Right lobe of liver (tissue), 6 donors: ENCODE measurements at regions not wholly inside any gene's neighbourhood (a gene's known extent, or its start where the extent isn't known, plus 50 kb on each side); places are given as distances from the start of the nearest gene placed in this dataset.

ENCODE experiments used
- ATAC-seq, 4 donors: fragments of 200-7000 bp; cut with Tn5 transposase; one replicate each; pipeline ENCODE4 v1.9.1; 2020; ENCODE audit warnings: mild to moderate bottlenecking in 4 of 4, moderate library complexity in 4 of 4
- DNase-seq, 3 donors: peaks; one replicate each; pipeline ENCODE4 v3.0.0-alpha.2; 2020
- H3K27ac ChIP-seq, 3 donors: fragments of 200-600 bp; one replicate each; pipeline ENCODE4 v1.8.0; 2022
- H3K27me3 ChIP-seq, 2 donors: fragments of 200-600 bp; one replicate each; pipeline ENCODE4 v1.8.0; 2022
- H3K36me3 ChIP-seq, 4 donors: fragments of 200-600 bp; sonication (generic) in 1 of 4; one replicate each; pipeline versions ENCODE4 v1.5.1 to v1.8.0; 2017 to 2022; ENCODE audit warnings: control low read depth in 1 of 4
- H3K4me1 ChIP-seq, 4 donors: fragments of 200-600 bp; sonication (generic) in 1 of 4; one replicate each; pipeline versions ENCODE4 v1.5.1 to v1.8.0; 2017 to 2022; ENCODE audit warnings: control low read depth in 1 of 4
- H3K4me3 ChIP-seq, 3 donors: fragments of 200-600 bp; one replicate each; pipeline ENCODE4 v1.8.0; 2022
- H3K9me3 ChIP-seq, 4 donors: fragments of 200-600 bp; sonication (generic) in 1 of 4; one replicate each; pipeline versions ENCODE4 v1.5.1 to v1.8.0; 2017 to 2022; ENCODE audit warnings: control low read depth in 1 of 4
- CTCF ChIP-seq, 4 donors: fragments of 200-600 bp in 3 of 4; fragments of 450-650 bp in 1 of 4; IDR thresholded peaks; one replicate each; pipeline versions ENCODE4 v1.5.1 to v1.8.0; 2016 to 2022; ENCODE audit warnings: antibody characterized with exemption in 4 of 4, mild to moderate bottlenecking in 2 of 4
- POLR2A ChIP-seq: fragments of 450-650 bp; IDR thresholded peaks from one replicate; pipeline ENCODE4 v1.6.1; 2017; ENCODE audit warnings: antibody characterized with exemption, mild to moderate bottlenecking
- WGBS: methylation state at CpG from one replicate; pipeline ENCODE4 v1.1.6; 2018; ENCODE audit warnings: low coverage, low lambda C conversion rate; ENCODE audit not compliant: insufficient coverage; ENCODE audit errors: missing lambda C conversion rate; 5-methylcytosine and 5-hydroxymethylcytosine counted together
- intact Hi-C, 2 donors: fragments of 100-400 bp; cut with DNase I; formaldehyde crosslinking; loops; one replicate each; pipeline versions ENCODE4 v1.11.2 to v1.14.1; 2022
- donor health status: DM: no; HTN: yes; CAD: no.
- donor health status: DM: no; HTN: no; CAD: no.
- donor health status: DM: no; HTN: no; CAD: no.
- donor health status: DM: no; HTN: yes; CAD: no.
- donor health status: DM: no; HTN: yes; CAD: no.

- TF ChIP-seq POLR2A (no peak), CTCF (IDR thresholded peaks at IDR 0.05) (no peak)
- 38% methylated on average over 1 of the region's 1 CpG for WGBS
- Histone ChIP-seq H3K4me3 (no peak overlapping the region), H3K9me3 (no peaks in the 10 kb centered on the region), H3K27me3 (no peaks in the 10 kb centered on the region), H3K36me3 (no peaks in the 10 kb centered on the region), H3K27ac (no peak overlapping the region), H3K4me1 (no peaks in the 10 kb centered on the region)
- no peak for DNase-seq
- intact Hi-C loops = no loop called here
- no peak for ATAC-seq
Measured at GRCh38 chr6:18579869-18580268, 192.7 kb downstream of the RNF144B start.

DNA sequence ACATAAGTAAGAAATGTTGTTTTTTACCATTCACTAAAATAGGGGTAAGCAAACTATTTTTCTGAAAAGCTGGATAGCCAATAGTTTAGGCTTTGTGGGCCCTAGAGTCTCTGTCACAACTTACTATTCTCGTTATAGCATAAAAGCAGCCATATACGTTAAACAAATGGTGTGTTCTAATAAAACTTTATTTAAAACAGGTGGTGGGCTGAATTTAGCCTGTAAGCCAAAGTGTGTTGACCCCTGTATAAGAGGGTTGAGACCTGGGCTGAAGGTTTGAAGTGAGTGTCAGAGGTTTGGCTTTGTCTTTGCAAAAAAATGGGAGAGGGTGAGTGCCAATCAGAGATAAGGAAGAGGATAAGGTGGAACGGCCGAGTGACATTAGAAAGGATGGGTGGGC lies 197.2 kb downstream of the RNF144B start:
- H3K36me3 ChIP-seq = no peaks in the 10 kb centered on the region
- H3K4me3 ChIP-seq = no peak overlapping the region
- H3K27me3 ChIP-seq = no peaks in the 10 kb centered on the region
- H3K27ac ChIP-seq = no peak overlapping the region
- H3K9me3 ChIP-seq = no peaks in the 10 kb centered on the region
- DNase-seq (no peak), ATAC-seq (no peak)
- 69% methylated on average over 4 of the region's 4 CpGs for WGBS
- no peak for TF ChIP-seq CTCF (IDR thresholded peaks at IDR 0.05)
- no peak for TF ChIP-seq POLR2A
- no peaks in the 10 kb centered on the region for H3K4me1 ChIP-seq
- intact Hi-C loops = no loop called here

DNA sequence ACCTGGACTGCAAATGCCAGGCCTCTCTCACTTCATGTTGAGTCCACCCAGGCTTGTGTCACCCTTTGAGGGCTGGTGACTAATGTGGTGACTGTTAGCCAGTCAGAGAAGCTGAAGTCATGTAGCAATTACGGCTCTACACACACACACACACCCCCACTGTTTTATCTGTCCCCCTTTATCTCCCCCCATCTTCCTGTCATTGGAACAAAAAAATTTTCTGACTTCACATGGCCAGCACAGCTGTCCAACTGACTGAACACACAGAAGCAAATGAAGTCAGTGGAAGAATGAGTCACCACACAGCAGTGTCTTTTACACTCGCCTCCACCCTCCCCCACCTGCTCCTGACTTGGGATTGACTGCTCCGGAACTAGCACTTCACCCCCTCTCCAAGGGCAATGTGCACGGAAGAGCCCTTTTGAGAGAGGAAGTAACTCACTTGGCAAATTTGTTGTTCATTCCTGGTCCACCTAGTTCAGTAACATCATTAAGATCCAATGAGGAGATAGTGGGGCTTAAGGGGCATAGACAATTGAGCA lies 198.0 kb downstream of the RNF144B start:
- H3K4me1 ChIP-seq = no peaks in the 10 kb centered on the region
- H3K4me3 ChIP-seq = no peak overlapping the region
- DNase-seq (no peak), ATAC-seq (peak in 2 of 4 donors; percentile 21 to 69)
- no peaks in the 10 kb centered on the region for H3K9me3 ChIP-seq
- TF ChIP-seq CTCF (IDR thresholded peaks at IDR 0.05) = no peak
- TF ChIP-seq POLR2A = no peak
- intact Hi-C loops = no loop called here
- H3K27ac ChIP-seq = no peak overlapping the region
- H3K36me3 ChIP-seq = no peaks in the 10 kb centered on the region
- no peaks in the 10 kb centered on the region for H3K27me3 ChIP-seq
- 46% methylated on average over 4 of the region's 4 CpGs for WGBS

- no peaks in the 10 kb centered on the region for H3K9me3 ChIP-seq
- 89% methylated on average over 8 of the region's 8 CpGs for WGBS
- H3K36me3 ChIP-seq = no peaks in the 10 kb centered on the region
- TF ChIP-seq POLR2A (no peak), CTCF (IDR thresholded peaks at IDR 0.05) (no peak)
- H3K4me3 ChIP-seq = no peak overlapping the region
- DNase-seq (no peak), ATAC-seq (no peak)
- intact Hi-C loops = no loop called here
- H3K27me3 ChIP-seq = no peaks in the 10 kb centered on the region
- no peaks in the 10 kb centered on the region for H3K4me1 ChIP-seq
- H3K27ac ChIP-seq = no peak overlapping the region
Measured at GRCh38 chr6:18586133-18586532, 199.0 kb downstream of the RNF144B start.
